Erythroblast (primary cell): ENCODE measurements at regions not wholly inside any gene's neighbourhood (a gene's known extent, or its start where the extent isn't known, plus 50 kb on each side); places are given as distances from the start of the nearest gene placed in this dataset.

Experiments used
- GATA1 ChIP-seq: IDR thresholded peaks from 2 replicates; pipeline ENCODE4 v1.6.1; 2011; ENCODE audit warnings: low read depth, mild to moderate bottlenecking, control low read depth, low read length, moderate library complexity
- POLR2A ChIP-seq: IDR thresholded peaks from 2 replicates; pipeline ENCODE4 v1.6.1; 2011; ENCODE audit warnings: mild to moderate bottlenecking, low read length

DNA sequence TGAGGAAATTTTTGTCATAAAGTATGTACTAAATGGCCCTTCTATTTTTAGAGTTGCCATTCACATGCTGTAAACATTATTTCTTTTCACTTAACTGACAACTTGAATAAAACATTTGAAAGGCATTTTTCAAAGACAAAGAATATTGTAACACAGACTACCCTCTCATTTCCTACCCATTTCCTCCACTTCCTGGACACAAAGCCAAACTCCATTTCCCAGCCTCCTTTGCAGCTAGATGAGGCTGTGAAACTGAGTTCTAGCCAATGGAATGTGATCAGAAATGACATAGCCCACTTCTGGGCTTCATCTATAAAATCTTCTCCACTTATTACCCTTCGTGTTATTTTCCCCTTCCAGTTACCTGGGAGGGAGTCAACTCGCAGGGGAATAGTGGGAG, 288.9 kb upstream of the DPH6 start:
- TF ChIP-seq POLR2A: no peak
- no peak for TF ChIP-seq GATA1
